ENCODE measurements at regions not wholly inside any gene's neighbourhood (a gene's known extent, or its start where the extent isn't known, plus 50 kb on each side); places are given as distances from the start of the nearest gene placed in this dataset.

GRCh38 chr5:87114631-87115030, 153.1 kb upstream of the RASA1 start:
- Histone ChIP-seq H3K27ac (ENCODE audit: low read depth, low read length) (no peak overlapping the region), H3K9ac (ENCODE audit: low read length) (no peak overlapping the region), H3K27me3 (ENCODE audit: control insufficient read depth in 1 of 2, insufficient read depth in 2 of 2, low read length in 2 of 2) (no peaks in the 10 kb centered on the region)

GRCh38 chr5:87115839-87116364, 151.8 kb upstream of the RASA1 start:
- H3K27ac ChIP-seq (ENCODE audit: low read depth, low read length) = no peak overlapping the region
- no peaks in the 10 kb centered on the region for H3K27me3 ChIP-seq (ENCODE audit: control insufficient read depth in 1 of 2, insufficient read depth in 2 of 2, low read length in 2 of 2)
- H3K36me3 ChIP-seq (ENCODE audit: insufficient read depth, low read length) = no peaks in the 10 kb centered on the region
- H3K4me3 ChIP-seq (ENCODE audit: low read depth in 1 of 2, low read length in 2 of 2) = no peak overlapping the region
- no peaks in the 10 kb centered on the region for H3K9me3 ChIP-seq (ENCODE audit: low read length)
- no peak overlapping the region for H3K9ac ChIP-seq (ENCODE audit: low read length)
- no peaks in the 10 kb centered on the region for H3K4me1 ChIP-seq (ENCODE audit: insufficient read depth, low read length)

More at GRCh38 chr5:87114631-87115030, 153.1 kb upstream of the RASA1 start:
- H3K4me1 ChIP-seq (ENCODE audit: insufficient read depth, low read length) = no peaks in the 10 kb centered on the region
- H3K9me3 ChIP-seq (ENCODE audit: low read length) = no peaks in the 10 kb centered on the region
- no peaks in the 10 kb centered on the region for H3K36me3 ChIP-seq (ENCODE audit: insufficient read depth, low read length)
- H3K4me3 ChIP-seq (ENCODE audit: low read depth in 1 of 2, low read length in 2 of 2) = no peak overlapping the region

- Histone ChIP-seq H3K36me3 (ENCODE audit: insufficient read depth, low read length) (no peaks in the 10 kb centered on the region), H3K4me3 (ENCODE audit: low read depth in 1 of 2, low read length in 2 of 2) (no peak overlapping the region), H3K27me3 (ENCODE audit: control insufficient read depth in 1 of 2, insufficient read depth in 2 of 2, low read length in 2 of 2) (no peaks in the 10 kb centered on the region), H3K9me3 (ENCODE audit: low read length) (no peaks in the 10 kb centered on the region), H3K27ac (ENCODE audit: low read depth, low read length) (no peak overlapping the region), H3K4me1 (ENCODE audit: insufficient read depth, low read length) (no peaks in the 10 kb centered on the region), H3K9ac (ENCODE audit: low read length) (no peak overlapping the region)
Measured at GRCh38 chr5:87116825-87117512, 150.7 kb upstream of the RASA1 start.

- H3K9ac ChIP-seq (ENCODE audit: low read length) = no peak overlapping the region
- no peak overlapping the region for H3K4me3 ChIP-seq (ENCODE audit: low read depth in 1 of 2, low read length in 2 of 2)
- H3K9me3 ChIP-seq (ENCODE audit: low read length) = no peaks in the 10 kb centered on the region
- H3K4me1 ChIP-seq (ENCODE audit: insufficient read depth, low read length) = no peaks in the 10 kb centered on the region
- no peak overlapping the region for H3K27ac ChIP-seq (ENCODE audit: low read depth, low read length)
- no peaks in the 10 kb centered on the region for H3K36me3 ChIP-seq (ENCODE audit: insufficient read depth, low read length)
- no peaks in the 10 kb centered on the region for H3K27me3 ChIP-seq (ENCODE audit: control insufficient read depth in 1 of 2, insufficient read depth in 2 of 2, low read length in 2 of 2)
Measured at GRCh38 chr5:87119588-87119987, 148.1 kb upstream of the RASA1 start.

GRCh38 chr5:87120518-87121303, 147.0 kb upstream of the RASA1 start:
- Histone ChIP-seq H3K27ac (ENCODE audit: low read depth, low read length) (no peak overlapping the region), H3K9ac (ENCODE audit: low read length) (no peak overlapping the region), H3K4me3 (ENCODE audit: low read depth in 1 of 2, low read length in 2 of 2) (no peak overlapping the region), H3K27me3 (ENCODE audit: control insufficient read depth in 1 of 2, insufficient read depth in 2 of 2, low read length in 2 of 2) (no peaks in the 10 kb centered on the region), H3K4me1 (ENCODE audit: insufficient read depth, low read length) (no peaks in the 10 kb centered on the region), H3K9me3 (ENCODE audit: low read length) (no peaks in the 10 kb centered on the region), H3K36me3 (ENCODE audit: insufficient read depth, low read length) (no peaks in the 10 kb centered on the region)

GRCh38 chr5:87121304-87122150, 146.2 kb upstream of the RASA1 start:
- Histone ChIP-seq H3K27me3 (ENCODE audit: control insufficient read depth in 1 of 2, insufficient read depth in 2 of 2, low read length in 2 of 2) (no peaks in the 10 kb centered on the region), H3K9ac (ENCODE audit: low read length) (no peak overlapping the region), H3K36me3 (ENCODE audit: insufficient read depth, low read length) (no peaks in the 10 kb centered on the region), H3K4me1 (ENCODE audit: insufficient read depth, low read length) (no peaks in the 10 kb centered on the region), H3K4me3 (ENCODE audit: low read depth in 1 of 2, low read length in 2 of 2) (no peak overlapping the region), H3K9me3 (ENCODE audit: low read length) (no peaks in the 10 kb centered on the region), H3K27ac (ENCODE audit: low read depth, low read length) (no peak overlapping the region)

GRCh38 chr5:87122151-87122977, 145.3 kb upstream of the RASA1 start:
- H3K4me3 ChIP-seq (ENCODE audit: low read depth in 1 of 2, low read length in 2 of 2) = no peak overlapping the region
- H3K36me3 ChIP-seq (ENCODE audit: insufficient read depth, low read length) = no peaks in the 10 kb centered on the region
- no peaks in the 10 kb centered on the region for H3K9me3 ChIP-seq (ENCODE audit: low read length)
- H3K9ac ChIP-seq (ENCODE audit: low read length) = no peak overlapping the region
- no peaks in the 10 kb centered on the region for H3K4me1 ChIP-seq (ENCODE audit: insufficient read depth, low read length)
- H3K27ac ChIP-seq (ENCODE audit: low read depth, low read length) = no peak overlapping the region
- H3K27me3 ChIP-seq (ENCODE audit: control insufficient read depth in 1 of 2, insufficient read depth in 2 of 2, low read length in 2 of 2) = no peaks in the 10 kb centered on the region

- Histone ChIP-seq H3K27me3 (ENCODE audit: control insufficient read depth in 1 of 2, insufficient read depth in 2 of 2, low read length in 2 of 2) (no peaks in the 10 kb centered on the region), H3K27ac (ENCODE audit: low read depth, low read length) (no peak overlapping the region), H3K4me1 (ENCODE audit: insufficient read depth, low read length) (peaks cover 6% of the 10 kb centered on the region), H3K4me3 (ENCODE audit: low read depth in 1 of 2, low read length in 2 of 2) (no peak overlapping the region), H3K36me3 (ENCODE audit: insufficient read depth, low read length) (no peaks in the 10 kb centered on the region), H3K9ac (ENCODE audit: low read length) (no peak overlapping the region), H3K9me3 (ENCODE audit: low read length) (no peaks in the 10 kb centered on the region)
Measured at GRCh38 chr5:87125766-87126165, 141.9 kb upstream of the RASA1 start.

GRCh38 chr5:87126869-87127268, 140.8 kb upstream of the RASA1 start:
- Histone ChIP-seq H3K27me3 (ENCODE audit: control insufficient read depth in 1 of 2, insufficient read depth in 2 of 2, low read length in 2 of 2) (no peaks in the 10 kb centered on the region), H3K9me3 (ENCODE audit: low read length) (no peaks in the 10 kb centered on the region), H3K4me3 (ENCODE audit: low read depth in 1 of 2, low read length in 2 of 2) (no peak overlapping the region), H3K36me3 (ENCODE audit: insufficient read depth, low read length) (no peaks in the 10 kb centered on the region), H3K27ac (ENCODE audit: low read depth, low read length) (no peak overlapping the region), H3K4me1 (ENCODE audit: insufficient read depth, low read length) (peaks cover 6% of the 10 kb centered on the region), H3K9ac (ENCODE audit: low read length) (no peak overlapping the region)

- Histone ChIP-seq H3K27me3 (ENCODE audit: control insufficient read depth in 1 of 2, insufficient read depth in 2 of 2, low read length in 2 of 2) (no peaks in the 10 kb centered on the region), H3K9ac (ENCODE audit: low read length) (no peak overlapping the region), H3K4me1 (ENCODE audit: insufficient read depth, low read length) (peaks cover 6% of the 10 kb centered on the region), H3K27ac (ENCODE audit: low read depth, low read length) (no peak overlapping the region), H3K36me3 (ENCODE audit: insufficient read depth, low read length) (no peaks in the 10 kb centered on the region), H3K9me3 (ENCODE audit: low read length) (no peaks in the 10 kb centered on the region), H3K4me3 (ENCODE audit: low read depth in 1 of 2, low read length in 2 of 2) (no peak overlapping the region)
Measured at GRCh38 chr5:87127426-87127825, 140.3 kb upstream of the RASA1 start.

Data from muscle layer of colon (tissue), 2 donors.